ENCODE measurements at regions not wholly inside any gene's neighbourhood (a gene's known extent, or its start where the extent isn't known, plus 50 kb on each side); places are given as distances from the start of the nearest gene placed in this dataset.

DNA sequence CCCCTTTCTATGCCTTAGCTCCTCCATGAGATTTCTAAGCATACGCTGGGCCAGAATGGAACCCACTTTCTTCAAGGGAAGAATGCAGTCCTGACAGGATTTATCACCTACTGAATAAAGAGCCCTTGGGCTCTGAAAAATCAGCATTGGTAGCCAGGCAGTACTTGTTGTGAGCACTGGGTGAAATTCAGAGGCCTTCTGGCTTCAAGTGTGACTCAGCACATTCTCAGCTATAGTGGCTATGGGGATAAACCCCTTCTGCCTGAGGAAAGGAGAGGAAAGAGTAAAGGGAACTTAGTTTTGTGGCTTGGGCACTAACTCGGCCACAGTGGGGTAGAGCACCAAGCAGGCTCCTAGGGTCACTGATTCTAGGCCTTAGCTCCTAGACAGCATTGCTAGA, 574.8 kb downstream of the JRKL start:
- no peak for DNase-seq (ENCODE audit: low read depth, low spot score)
- no peak overlapping the region for H3K4me2 ChIP-seq (ENCODE audit: control insufficient read depth, insufficient read depth)
- TF ChIP-seq, protein P1, sequence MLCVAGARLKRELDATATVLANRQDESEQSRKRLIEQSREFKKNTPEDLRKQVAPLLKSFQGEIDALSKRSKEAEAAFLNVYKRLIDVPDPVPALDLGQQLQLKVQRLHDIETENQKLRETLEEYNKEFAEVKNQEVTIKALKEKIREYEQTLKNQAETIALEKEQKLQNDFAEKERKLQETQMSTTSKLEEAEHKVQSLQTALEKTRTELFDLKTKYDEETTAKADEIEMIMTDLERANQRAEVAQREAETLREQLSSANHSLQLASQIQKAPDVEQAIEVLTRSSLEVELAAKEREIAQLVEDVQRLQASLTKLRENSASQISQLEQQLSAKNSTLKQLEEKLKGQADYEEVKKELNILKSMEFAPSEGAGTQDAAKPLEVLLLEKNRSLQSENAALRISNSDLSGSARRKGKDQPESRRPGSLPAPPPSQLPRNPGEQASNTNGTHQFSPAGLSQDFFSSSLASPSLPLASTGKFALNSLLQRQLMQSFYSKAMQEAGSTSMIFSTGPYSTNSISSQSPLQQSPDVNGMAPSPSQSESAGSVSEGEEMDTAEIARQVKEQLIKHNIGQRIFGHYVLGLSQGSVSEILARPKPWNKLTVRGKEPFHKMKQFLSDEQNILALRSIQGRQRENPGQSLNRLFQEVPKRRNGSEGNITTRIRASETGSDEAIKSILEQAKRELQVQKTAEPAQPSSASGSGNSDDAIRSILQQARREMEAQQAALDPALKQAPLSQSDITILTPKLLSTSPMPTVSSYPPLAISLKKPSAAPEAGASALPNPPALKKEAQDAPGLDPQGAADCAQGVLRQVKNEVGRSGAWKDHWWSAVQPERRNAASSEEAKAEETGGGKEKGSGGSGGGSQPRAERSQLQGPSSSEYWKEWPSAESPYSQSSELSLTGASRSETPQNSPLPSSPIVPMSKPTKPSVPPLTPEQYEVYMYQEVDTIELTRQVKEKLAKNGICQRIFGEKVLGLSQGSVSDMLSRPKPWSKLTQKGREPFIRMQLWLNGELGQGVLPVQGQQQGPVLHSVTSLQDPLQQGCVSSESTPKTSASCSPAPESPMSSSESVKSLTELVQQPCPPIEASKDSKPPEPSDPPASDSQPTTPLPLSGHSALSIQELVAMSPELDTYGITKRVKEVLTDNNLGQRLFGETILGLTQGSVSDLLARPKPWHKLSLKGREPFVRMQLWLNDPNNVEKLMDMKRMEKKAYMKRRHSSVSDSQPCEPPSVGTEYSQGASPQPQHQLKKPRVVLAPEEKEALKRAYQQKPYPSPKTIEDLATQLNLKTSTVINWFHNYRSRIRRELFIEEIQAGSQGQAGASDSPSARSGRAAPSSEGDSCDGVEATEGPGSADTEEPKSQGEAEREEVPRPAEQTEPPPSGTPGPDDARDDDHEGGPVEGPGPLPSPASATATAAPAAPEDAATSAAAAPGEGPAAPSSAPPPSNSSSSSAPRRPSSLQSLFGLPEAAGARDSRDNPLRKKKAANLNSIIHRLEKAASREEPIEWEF (IDR thresholded peaks at IDR 0.05; ENCODE audit: insufficient replicate concordance, low read depth, low read length), result no peak
- no peak for TF ChIP-seq NR2F1 (conservative IDR thresholded peaks at IDR 0.05)
- no peak for TF ChIP-seq PML (IDR thresholded peaks at IDR 0.05; ENCODE audit: low read length)
- no peak for TF ChIP-seq POLR2AphosphoS2 (IDR thresholded peaks at IDR 0.05; ENCODE audit: low read depth, low read length)
- TF ChIP-seq TARDBP (IDR thresholded peaks at IDR 0.05; ENCODE audit: borderline replicate concordance), result no peak
- TF ChIP-seq SMAD1 (IDR thresholded peaks at IDR 0.05; ENCODE audit: low read depth, partially characterized antibody), result no peak
- TF ChIP-seq, protein P2, sequence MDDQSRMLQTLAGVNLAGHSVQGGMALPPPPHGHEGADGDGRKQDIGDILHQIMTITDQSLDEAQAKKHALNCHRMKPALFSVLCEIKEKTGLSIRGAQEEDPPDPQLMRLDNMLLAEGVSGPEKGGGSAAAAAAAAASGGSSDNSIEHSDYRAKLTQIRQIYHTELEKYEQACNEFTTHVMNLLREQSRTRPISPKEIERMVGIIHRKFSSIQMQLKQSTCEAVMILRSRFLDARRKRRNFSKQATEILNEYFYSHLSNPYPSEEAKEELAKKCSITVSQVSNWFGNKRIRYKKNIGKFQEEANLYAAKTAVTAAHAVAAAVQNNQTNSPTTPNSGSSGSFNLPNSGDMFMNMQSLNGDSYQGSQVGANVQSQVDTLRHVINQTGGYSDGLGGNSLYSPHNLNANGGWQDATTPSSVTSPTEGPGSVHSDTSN (IDR thresholded peaks at IDR 0.05; ENCODE audit: insufficient replicate concordance, low read depth, low read length), result no peak
- TF ChIP-seq KDM1A (IDR thresholded peaks at IDR 0.05; ENCODE audit: borderline replicate concordance), result no peak
- TF ChIP-seq POLR2AphosphoS5 (IDR thresholded peaks at IDR 0.05; ENCODE audit: low read length), result no peak
- whole genome bisulfite sequencing (ENCODE audit: insufficient coverage, insufficient replicate concordance, low lambda C conversion rate, missing lambda C conversion rate), result 19% methylated on average over 2 of the region's 2 CpGs
- FAIRE-seq, result no peak
- BruUV-seq (replicated peaks), result no TSS peak
- in situ Hi-C loops (cut with MboI) (no loop called here), intact Hi-C loops (cut with micrococcal nuclease; ENCODE audit: unreplicated experiment) (no loop called here)
- ChIA-PET POLR2A (no interaction called here), CTCF (no interaction called here), SMC1A (ENCODE audit: uncharacterized antibody, unreplicated experiment) (no interaction called here), RAD21 (ENCODE audit: unreplicated experiment) (no interaction called here)
- H4K20me1 ChIP-seq (ENCODE audit: control insufficient read depth, insufficient read depth), result no peaks in the 10 kb centered on the region
- H3K9ac ChIP-seq (ENCODE audit: control insufficient read depth, insufficient read depth, low read length), result no peak overlapping the region
- no peak overlapping the region for H2AFZ ChIP-seq (ENCODE audit: control insufficient read depth, low read depth, low read length)
- H3K27me3 ChIP-seq (replicated peaks in 1 of 2; ENCODE audit: control insufficient read depth in 2 of 2, insufficient read depth in 2 of 2, low read length in 1 of 2), result no peaks in the 10 kb centered on the region
- H3K36me3 ChIP-seq (ENCODE audit: control insufficient read depth in 2 of 2, insufficient read depth in 2 of 2, low read length in 1 of 2), result no peaks in the 10 kb centered on the region
- H3K4me1 ChIP-seq (ENCODE audit: control insufficient read depth, insufficient read depth, low read length), result no peaks in the 10 kb centered on the region
- no peak overlapping the region for H3K4me3 ChIP-seq
- ATAC-seq, result no peak
- no peak overlapping the region for H3K27ac ChIP-seq (ENCODE audit: control insufficient read depth, insufficient read depth)
- no peaks in the 10 kb centered on the region for H3K79me2 ChIP-seq (ENCODE audit: control insufficient read depth, insufficient read depth, low read length)
- H3K9me3 ChIP-seq (replicated peaks; ENCODE audit: control insufficient read depth, insufficient read depth, low read length), result no peaks in the 10 kb centered on the region

Data from GM12878 (cell line).